IPS-20b (cell line): ENCODE measurements at regions not wholly inside any gene's neighbourhood (a gene's known extent, or its start where the extent isn't known, plus 50 kb on each side); places are given as distances from the start of the nearest gene placed in this dataset.

Experiments
- H3K27ac ChIP-seq: one replicate; pipeline ENCODE4 v1.5.1; 2013; ENCODE audit warnings: low read length
- H3K27me3 ChIP-seq: 2 replicates; pipeline ENCODE4 v1.6.1; 2013; ENCODE audit warnings: mild to moderate bottlenecking, low read length, inconsistent platforms; ENCODE audit not compliant: insufficient read depth
- H3K36me3 ChIP-seq: 2 replicates; pipeline ENCODE4 v1.6.1; 2013; ENCODE audit warnings: low read depth, mild to moderate bottlenecking, inconsistent platforms, low read length, moderate library complexity; ENCODE audit not compliant: insufficient read depth
- H3K4me1 ChIP-seq: 2 replicates; pipeline ENCODE4 v1.6.1; 2013; ENCODE audit warnings: mild to moderate bottlenecking, control low read depth, inconsistent platforms, low read length, moderate library complexity; ENCODE audit not compliant: insufficient read depth
- H3K4me3 ChIP-seq: 2 replicates; pipeline ENCODE4 v1.5.1; 2013; ENCODE audit warnings: mild to moderate bottlenecking, low read length, inconsistent platforms
- H3K9ac ChIP-seq: 2 replicates; pipeline ENCODE4 v1.6.1; 2013; ENCODE audit warnings: low read depth, mild to moderate bottlenecking, inconsistent platforms, low read length, moderate library complexity
- H3K9me3 ChIP-seq: 2 replicates; pipeline ENCODE4 v1.6.1; 2013; ENCODE audit warnings: mild to moderate bottlenecking, low read depth, low read length, inconsistent platforms; ENCODE audit not compliant: insufficient read depth

DNA sequence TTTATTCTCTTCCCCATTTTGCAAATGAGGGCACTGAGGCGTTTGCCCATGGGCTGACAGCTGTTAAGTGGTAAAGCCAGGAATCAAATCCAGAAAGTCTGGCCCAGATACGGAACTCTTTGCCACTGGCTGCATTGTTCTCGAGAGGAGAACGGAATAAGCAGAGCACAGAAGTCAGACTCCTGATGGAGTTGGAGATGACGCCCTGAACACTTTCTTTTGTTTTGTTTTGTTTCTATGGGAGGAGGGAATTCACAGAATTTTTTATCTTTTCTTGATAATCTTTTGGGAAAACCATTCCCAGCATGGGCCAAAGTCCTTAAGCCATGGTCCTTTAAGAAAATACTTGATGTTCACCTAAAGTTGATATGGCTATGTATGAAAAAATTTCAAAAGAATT lies 322.2 kb downstream of the RDH14 start:
- Histone ChIP-seq H3K36me3 (no peaks in the 10 kb centered on the region), H3K27ac (no peak overlapping the region), H3K4me3 (no peak overlapping the region), H3K4me1 (peaks cover 2% of the 10 kb centered on the region; the same call in 1 of the 2 replicates), H3K9ac (no peak overlapping the region), H3K9me3 (no peaks in the 10 kb centered on the region), H3K27me3 (no peaks in the 10 kb centered on the region)

- Histone ChIP-seq H3K36me3 (no peaks in the 10 kb centered on the region), H3K9ac (no peak overlapping the region), H3K27ac (no peak overlapping the region), H3K27me3 (no peaks in the 10 kb centered on the region), H3K4me3 (no peak overlapping the region), H3K9me3 (no peaks in the 10 kb centered on the region), H3K4me1 (peaks cover 2% of the 10 kb centered on the region; the same call in 1 of the 2 replicates)
Observed at GRCh38 chr2:18237298-18237697, 323.2 kb downstream of the RDH14 start.

DNA sequence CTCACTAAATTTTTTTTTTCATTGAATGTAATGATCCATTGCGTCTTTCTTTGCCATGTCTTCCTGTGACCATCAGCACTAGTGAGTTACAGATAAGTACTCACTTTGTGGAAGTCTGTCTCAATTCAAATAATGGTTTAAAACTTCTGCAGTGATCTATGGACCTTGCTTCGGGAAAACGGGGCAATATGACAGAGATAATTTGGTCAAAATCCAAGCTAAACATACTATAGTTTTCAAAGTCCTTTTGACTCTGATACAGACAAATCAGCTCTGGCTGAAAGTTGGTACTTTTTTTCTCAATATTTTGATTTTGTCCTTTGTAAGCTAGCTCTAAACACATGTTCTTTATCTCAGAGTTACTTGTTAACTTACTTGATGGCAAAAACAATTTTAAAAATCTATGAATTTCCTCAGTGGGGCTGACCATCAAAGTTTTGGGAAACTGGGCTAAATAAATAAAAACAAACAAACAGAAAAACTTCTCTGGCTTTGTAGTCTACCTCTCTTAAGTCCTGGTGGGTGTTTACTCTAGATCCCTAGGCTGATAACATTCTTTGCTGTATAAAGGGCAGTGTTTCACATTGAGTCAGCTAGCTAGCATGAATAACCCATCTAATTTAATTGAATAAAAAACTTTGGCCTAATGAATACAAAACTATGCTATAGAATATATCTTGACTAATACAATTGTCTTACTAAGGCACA lies 327.6 kb downstream of the RDH14 start:
- no peaks in the 10 kb centered on the region for H3K9me3 ChIP-seq
- no peaks in the 10 kb centered on the region for H3K27me3 ChIP-seq
- H3K9ac ChIP-seq: no peak overlapping the region
- H3K4me3 ChIP-seq: no peak overlapping the region
- no peaks in the 10 kb centered on the region for H3K36me3 ChIP-seq
- H3K4me1 ChIP-seq: peaks cover 2% of the 10 kb centered on the region; the same call in 1 of the 2 replicates
- H3K27ac ChIP-seq: no peak overlapping the region

DNA sequence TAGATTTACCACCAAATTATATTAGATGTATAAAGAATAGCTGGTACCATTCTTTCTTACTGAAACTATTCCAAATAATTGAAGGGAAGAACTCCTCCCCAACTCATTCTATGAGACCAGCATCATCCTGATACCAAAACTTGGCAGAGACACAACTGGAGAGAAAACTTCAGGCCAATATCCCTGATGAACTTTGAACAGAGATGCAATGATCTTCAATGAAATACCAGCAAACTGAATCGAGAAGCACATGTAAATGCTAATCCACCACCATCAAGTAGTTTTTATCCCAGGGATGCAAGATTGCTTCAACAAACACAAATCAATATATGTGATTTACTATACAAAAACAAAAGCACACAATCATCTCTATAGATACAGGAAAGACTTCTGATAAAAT lies 329.8 kb downstream of the RDH14 start:
- Histone ChIP-seq H3K27me3 (no peaks in the 10 kb centered on the region), H3K4me1 (no peaks in the 10 kb centered on the region), H3K27ac (no peak overlapping the region), H3K9me3 (no peaks in the 10 kb centered on the region), H3K9ac (no peak overlapping the region), H3K36me3 (no peaks in the 10 kb centered on the region), H3K4me3 (no peak overlapping the region)

DNA sequence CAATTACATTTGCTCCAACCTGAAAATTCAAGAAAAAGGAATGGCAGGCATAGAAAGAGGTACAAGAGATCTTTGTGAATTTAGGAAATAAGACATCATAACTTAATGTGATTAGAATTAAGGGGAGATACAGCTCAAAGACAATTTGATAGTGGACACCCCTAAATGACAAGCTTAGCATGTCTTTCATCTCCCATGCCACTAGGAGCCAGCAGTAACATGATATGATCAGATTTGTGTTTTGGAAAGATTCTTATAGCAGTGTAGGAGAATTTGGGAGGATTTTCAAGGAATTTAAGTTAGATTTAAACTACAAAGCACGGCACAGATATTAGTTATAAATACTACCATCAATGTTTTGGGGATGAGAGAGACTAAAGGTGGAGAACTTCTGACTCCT lies 340.8 kb downstream of the RDH14 start:
- no peaks in the 10 kb centered on the region for H3K27me3 ChIP-seq
- H3K36me3 ChIP-seq: no peaks in the 10 kb centered on the region
- no peak overlapping the region for H3K9ac ChIP-seq
- no peak overlapping the region for H3K4me3 ChIP-seq
- H3K27ac ChIP-seq: no peak overlapping the region
- no peaks in the 10 kb centered on the region; the same call in 1 of the 2 replicates for H3K9me3 ChIP-seq
- no peaks in the 10 kb centered on the region for H3K4me1 ChIP-seq

DNA sequence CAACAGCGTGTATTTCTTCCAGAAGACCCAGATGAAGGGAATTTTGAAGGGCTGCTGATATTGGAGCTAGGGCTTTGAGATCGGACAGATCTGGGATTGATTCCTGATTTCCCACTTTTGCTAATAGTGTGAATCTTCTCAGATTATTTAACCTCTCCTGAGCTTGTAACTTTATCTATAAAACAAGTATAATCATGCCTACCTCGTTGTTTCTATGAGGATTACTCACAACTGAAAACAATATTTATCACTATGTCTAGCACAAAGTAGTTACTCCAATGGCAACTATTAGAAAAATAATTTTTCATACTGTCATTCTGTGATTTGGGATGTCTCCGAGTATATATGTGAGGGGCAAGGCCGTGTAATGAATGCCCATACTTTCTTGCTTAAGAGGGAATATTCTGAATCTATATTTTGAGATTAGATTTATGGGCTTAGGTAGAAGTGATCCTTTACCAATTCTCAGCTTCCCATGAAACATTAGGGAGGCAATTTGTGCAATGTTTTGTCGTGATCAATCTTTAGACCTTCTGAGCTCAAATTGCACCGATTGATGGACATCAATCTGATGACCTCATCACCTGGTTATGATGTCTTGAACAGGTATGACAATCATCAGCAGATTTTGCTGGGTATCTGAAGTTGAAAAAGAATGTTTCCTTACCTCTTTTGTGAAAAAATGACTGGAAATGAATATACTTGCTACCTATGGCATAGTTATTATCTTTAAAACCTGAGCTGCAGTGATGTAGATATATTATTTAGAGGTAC lies 339.9 kb downstream of the KCNS3 start:
- no peaks in the 10 kb centered on the region for H3K27me3 ChIP-seq
- no peak overlapping the region for H3K4me3 ChIP-seq
- H3K4me1 ChIP-seq: no peaks in the 10 kb centered on the region
- H3K36me3 ChIP-seq: no peaks in the 10 kb centered on the region
- no peak overlapping the region for H3K27ac ChIP-seq
- no peaks in the 10 kb centered on the region for H3K9me3 ChIP-seq
- no peak overlapping the region for H3K9ac ChIP-seq

DNA sequence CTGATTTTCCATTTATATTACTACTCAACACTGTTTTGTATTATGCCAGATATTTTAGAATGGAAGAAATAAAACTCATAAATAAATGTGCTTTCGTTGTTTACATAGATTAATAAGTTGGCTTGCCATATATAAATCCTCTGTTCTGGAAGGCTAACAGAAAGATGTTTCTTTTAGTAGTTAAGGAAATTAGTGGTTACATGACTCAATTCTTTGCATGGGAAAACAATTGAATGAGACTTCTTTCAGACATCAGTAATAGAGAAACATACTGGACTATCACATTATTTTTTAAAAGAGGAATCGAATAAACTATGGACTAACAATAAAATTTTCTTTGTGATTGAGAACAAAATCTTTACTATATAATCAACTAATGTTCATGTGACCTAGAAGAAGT lies 336.5 kb downstream of the KCNS3 start:
- no peaks in the 10 kb centered on the region for H3K27me3 ChIP-seq
- no peak overlapping the region for H3K9ac ChIP-seq
- no peak overlapping the region for H3K4me3 ChIP-seq
- no peaks in the 10 kb centered on the region for H3K4me1 ChIP-seq
- H3K9me3 ChIP-seq: no peaks in the 10 kb centered on the region
- H3K36me3 ChIP-seq: no peaks in the 10 kb centered on the region
- H3K27ac ChIP-seq: no peak overlapping the region

DNA sequence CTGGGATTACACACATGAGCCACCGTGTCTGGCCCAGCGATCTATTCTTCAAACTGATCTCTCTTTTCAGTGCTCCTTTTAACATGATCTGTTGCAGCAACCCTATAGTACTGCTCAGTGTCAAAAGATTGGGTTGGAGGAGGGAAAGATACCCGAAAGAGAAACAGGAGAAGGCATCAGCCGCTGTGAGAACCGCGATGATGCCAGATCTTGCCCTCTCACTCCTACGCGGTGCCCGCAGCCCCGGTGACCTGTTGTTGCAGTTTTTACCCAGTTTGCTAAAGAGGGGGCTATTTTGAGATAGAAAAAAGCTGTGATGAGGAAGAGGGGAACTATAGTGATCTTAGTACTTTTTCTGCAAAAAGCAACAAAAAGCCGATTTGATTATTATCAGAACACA lies 335.5 kb downstream of the KCNS3 start:
- Histone ChIP-seq H3K4me1 (no peaks in the 10 kb centered on the region), H3K36me3 (no peaks in the 10 kb centered on the region), H3K27me3 (no peaks in the 10 kb centered on the region), H3K9ac (no peak overlapping the region), H3K4me3 (no peak overlapping the region), H3K9me3 (no peaks in the 10 kb centered on the region), H3K27ac (no peak overlapping the region)

- H3K27me3 ChIP-seq: no peaks in the 10 kb centered on the region
- no peak overlapping the region for H3K27ac ChIP-seq
- no peaks in the 10 kb centered on the region for H3K9me3 ChIP-seq
- H3K4me1 ChIP-seq: no peaks in the 10 kb centered on the region
- H3K36me3 ChIP-seq: no peaks in the 10 kb centered on the region
- H3K9ac ChIP-seq: no peak overlapping the region
- H3K4me3 ChIP-seq: no peak overlapping the region
Observed at GRCh38 chr2:18209934-18210639, 331.6 kb downstream of the KCNS3 start.

- Histone ChIP-seq H3K27ac (no peak overlapping the region), H3K36me3 (no peaks in the 10 kb centered on the region), H3K4me1 (no peaks in the 10 kb centered on the region), H3K9me3 (no peaks in the 10 kb centered on the region), H3K9ac (no peak overlapping the region), H3K27me3 (no peaks in the 10 kb centered on the region), H3K4me3 (no peak overlapping the region)
Observed at GRCh38 chr2:18208956-18209355, 330.5 kb downstream of the KCNS3 start.

DNA sequence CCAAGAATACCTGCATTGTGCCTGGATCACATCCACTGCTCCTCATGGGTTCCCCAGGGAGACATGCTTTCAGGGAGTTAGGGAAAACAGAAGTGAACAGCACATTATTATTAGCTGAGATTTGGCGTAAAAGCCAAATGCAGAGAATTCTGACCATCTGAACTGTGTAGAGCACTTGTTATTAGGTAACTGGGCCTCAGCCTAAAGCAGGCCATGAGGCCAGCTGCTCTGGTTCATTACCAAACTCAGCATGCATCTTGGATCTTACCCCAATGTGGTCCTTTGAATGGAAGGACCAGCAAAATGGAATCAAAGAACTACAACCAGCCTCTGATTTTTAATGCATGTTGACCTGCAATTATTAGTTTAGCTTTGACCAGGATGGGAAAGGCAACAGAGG lies 322.3 kb downstream of the KCNS3 start:
- Histone ChIP-seq H3K4me3 (no peak overlapping the region), H3K36me3 (no peaks in the 10 kb centered on the region), H3K9me3 (no peaks in the 10 kb centered on the region), H3K27ac (no peak overlapping the region), H3K4me1 (no peaks in the 10 kb centered on the region), H3K9ac (no peak overlapping the region), H3K27me3 (no peaks in the 10 kb centered on the region)

DNA sequence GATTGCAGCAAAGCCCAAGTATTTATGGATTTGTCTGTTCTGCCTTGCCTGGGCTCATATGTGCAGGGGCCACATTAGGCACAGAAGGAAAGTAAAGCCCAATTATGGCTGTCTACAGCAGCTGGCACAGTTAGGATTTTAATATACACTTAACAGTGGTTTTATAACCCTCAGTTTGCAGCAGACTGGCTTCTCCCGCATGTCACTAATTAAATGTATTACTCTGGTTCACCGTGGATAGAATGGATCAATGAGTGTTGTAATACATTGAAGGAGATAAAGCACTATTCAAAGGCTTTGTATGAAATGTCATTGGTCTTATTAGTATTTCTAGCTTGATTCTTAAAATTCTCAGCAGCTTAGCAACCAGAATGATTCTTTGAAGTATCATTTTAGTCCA lies 320.2 kb downstream of the KCNS3 start:
- no peaks in the 10 kb centered on the region for H3K9me3 ChIP-seq
- no peak overlapping the region for H3K4me3 ChIP-seq
- H3K36me3 ChIP-seq: no peaks in the 10 kb centered on the region
- H3K27me3 ChIP-seq: no peaks in the 10 kb centered on the region
- H3K9ac ChIP-seq: no peak overlapping the region
- no peaks in the 10 kb centered on the region for H3K4me1 ChIP-seq
- no peak overlapping the region for H3K27ac ChIP-seq
